ENCODE measurements at regions not wholly inside any gene's neighbourhood (a gene's known extent, or its start where the extent isn't known, plus 50 kb on each side); places are given as distances from the start of the nearest gene placed in this dataset.
"Not testable (repeated sequence)": the region's sequence is repeated elsewhere in the genome, so short reads cannot be mapped to it uniquely, and the experiment has no call there.

DNA sequence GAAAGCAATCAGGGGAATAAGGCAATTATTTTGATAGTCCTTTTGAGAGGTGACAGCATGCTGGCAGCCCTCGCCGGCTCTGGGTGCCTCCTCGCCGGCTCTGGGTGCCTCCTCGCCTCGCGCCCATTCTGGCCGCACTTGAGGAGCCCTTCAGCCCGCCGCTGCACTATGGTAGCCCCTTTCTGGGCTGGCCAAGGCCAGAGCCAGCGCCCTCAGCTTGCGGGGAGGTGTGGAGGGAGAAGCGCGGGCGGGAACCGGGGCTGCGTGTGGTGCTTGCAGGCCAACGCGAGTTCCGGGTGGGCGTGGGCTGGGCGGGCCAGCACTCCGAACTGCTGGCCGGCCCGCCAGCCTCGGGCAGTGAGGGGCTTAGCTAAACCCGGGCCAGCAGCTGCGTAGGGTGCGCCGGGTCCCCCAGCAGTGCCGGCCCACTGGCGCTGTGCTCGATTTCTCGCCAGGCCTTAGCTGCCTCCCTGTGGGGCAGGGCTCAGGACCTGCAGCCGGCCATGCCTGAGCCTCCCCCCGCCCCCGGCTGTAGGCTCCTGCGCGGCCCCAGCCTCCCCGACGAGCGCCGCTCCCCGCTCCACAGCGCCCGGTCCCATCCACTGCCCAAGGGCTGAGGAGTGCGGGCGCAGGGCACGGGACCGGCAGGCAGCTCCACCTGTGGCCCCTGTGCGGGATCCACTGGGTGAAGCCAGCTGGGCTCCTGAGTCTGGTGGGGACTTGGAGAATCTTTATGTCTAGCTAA lies 193.5 kb downstream of the ADCYAP1 start:
- TF ChIP-seq, protein P1, sequence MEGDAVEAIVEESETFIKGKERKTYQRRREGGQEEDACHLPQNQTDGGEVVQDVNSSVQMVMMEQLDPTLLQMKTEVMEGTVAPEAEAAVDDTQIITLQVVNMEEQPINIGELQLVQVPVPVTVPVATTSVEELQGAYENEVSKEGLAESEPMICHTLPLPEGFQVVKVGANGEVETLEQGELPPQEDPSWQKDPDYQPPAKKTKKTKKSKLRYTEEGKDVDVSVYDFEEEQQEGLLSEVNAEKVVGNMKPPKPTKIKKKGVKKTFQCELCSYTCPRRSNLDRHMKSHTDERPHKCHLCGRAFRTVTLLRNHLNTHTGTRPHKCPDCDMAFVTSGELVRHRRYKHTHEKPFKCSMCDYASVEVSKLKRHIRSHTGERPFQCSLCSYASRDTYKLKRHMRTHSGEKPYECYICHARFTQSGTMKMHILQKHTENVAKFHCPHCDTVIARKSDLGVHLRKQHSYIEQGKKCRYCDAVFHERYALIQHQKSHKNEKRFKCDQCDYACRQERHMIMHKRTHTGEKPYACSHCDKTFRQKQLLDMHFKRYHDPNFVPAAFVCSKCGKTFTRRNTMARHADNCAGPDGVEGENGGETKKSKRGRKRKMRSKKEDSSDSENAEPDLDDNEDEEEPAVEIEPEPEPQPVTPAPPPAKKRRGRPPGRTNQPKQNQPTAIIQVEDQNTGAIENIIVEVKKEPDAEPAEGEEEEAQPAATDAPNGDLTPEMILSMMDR (IDR thresholded peaks at IDR 0.05), result not testable (repeated sequence)
- TF ChIP-seq POLR2A (IDR thresholded peaks at IDR 0.05), result not testable (repeated sequence)

Measured in right lobe of liver (tissue), 4 donors.